CD4-positive, alpha-beta T cell treated with Interleukin-6 for 4 hours (primary cell): ENCODE measurements at regions not wholly inside any gene's neighbourhood (a gene's known extent, or its start where the extent isn't known, plus 50 kb on each side); places are given as distances from the start of the nearest gene placed in this dataset.

Source experiments
- DNase-seq: peaks from one replicate; pipeline ENCODE4 v3.0.0-alpha.2; 2020; ENCODE audit warnings: mixed read lengths

- no peak for DNase-seq
These were observed 184.9 kb upstream of the ATP1B1 start for GRCh38 chr1:168921629-168922028.

- DNase-seq, result no peak
These were observed 182.9 kb upstream of the ATP1B1 start for GRCh38 chr1:168923521-168924136.

GRCh38 chr1:168924976-168925375 lies 181.5 kb upstream of the ATP1B1 start:
- no peak for DNase-seq

GRCh38 chr1:168926236-168926635 lies 180.3 kb upstream of the ATP1B1 start:
- DNase-seq, result no peak

GRCh38 chr1:168932539-168932938 lies 174.0 kb upstream of the ATP1B1 start:
- no peak for DNase-seq

GRCh38 chr1:168933141-168933805 lies 173.2 kb upstream of the ATP1B1 start:
- no peak for DNase-seq

- DNase-seq, result no peak
These were observed 167.2 kb upstream of the ATP1B1 start for GRCh38 chr1:168939110-168939946.

GRCh38 chr1:168939947-168940223 lies 166.6 kb upstream of the ATP1B1 start:
- DNase-seq, result no peak

- no peak for DNase-seq
These were observed 164.8 kb upstream of the ATP1B1 start for GRCh38 chr1:168941640-168942039.

- DNase-seq, result no peak
These were observed 164.3 kb upstream of the ATP1B1 start for GRCh38 chr1:168942165-168942564.

- DNase-seq, result no peak
These were observed 160.6 kb upstream of the ATP1B1 start for GRCh38 chr1:168945870-168946269.

GRCh38 chr1:168947041-168947440 lies 159.4 kb upstream of the ATP1B1 start:
- no peak for DNase-seq

- no peak for DNase-seq
These were observed 156.8 kb upstream of the ATP1B1 start for GRCh38 chr1:168949672-168950071.

GRCh38 chr1:168957818-168958217 lies 148.7 kb upstream of the ATP1B1 start:
- DNase-seq, result no peak

- no peak for DNase-seq
These were observed 147.8 kb upstream of the ATP1B1 start for GRCh38 chr1:168958562-168959289.

GRCh38 chr1:168959382-168959781 lies 147.1 kb upstream of the ATP1B1 start:
- DNase-seq, result no peak

GRCh38 chr1:168960114-168960513 lies 146.4 kb upstream of the ATP1B1 start:
- DNase-seq, result no peak

GRCh38 chr1:168960595-168960994 lies 145.9 kb upstream of the ATP1B1 start:
- no peak for DNase-seq

GRCh38 chr1:168963601-168964000 lies 142.9 kb upstream of the ATP1B1 start:
- DNase-seq, result no peak

GRCh38 chr1:168964478-168964877 lies 142.0 kb upstream of the ATP1B1 start:
- no peak for DNase-seq

GRCh38 chr1:168966217-168966616 lies 140.3 kb upstream of the ATP1B1 start:
- no peak for DNase-seq

GRCh38 chr1:168966636-168967035 lies 139.9 kb upstream of the ATP1B1 start:
- no peak for DNase-seq

GRCh38 chr1:168970926-168971659 lies 135.4 kb upstream of the ATP1B1 start:
- DNase-seq, result no peak
